H1 (cell line): ENCODE measurements at regions not wholly inside any gene's neighbourhood (a gene's known extent, or its start where the extent isn't known, plus 50 kb on each side); places are given as distances from the start of the nearest gene placed in this dataset.

Experiments used
- CTCF ChIA-PET: fragments of 300-600 bp; sonication (Branson Sonifier 250); formaldehyde crosslinking; loops from one replicate; lab custom pipeline; 2021; ENCODE audit not compliant: partially characterized antibody; lab: Charles Lee
- POLR2A ChIA-PET: fragments of 300-600 bp; sonication (Branson Sonifier 250); formaldehyde crosslinking; loops from one replicate; lab custom pipeline; 2021; ENCODE audit warnings: inconsistent platforms; ENCODE audit not compliant: partially characterized antibody; lab: Charles Lee
- DNase-seq, 2 experiments: peaks; one replicate each; pipeline versions ENCODE4 v3.0.0 to v3.0.0-alpha.2; 2010 to 2022; ENCODE audit warnings: low spot score in 2 of 2, low read depth in 1 of 2, mixed read lengths in 1 of 2
- FAIRE-seq: peaks from 2 replicates; lab custom pipeline; 2011; peaks lifted over from hg19 to GRCh38; lab: Jason Lieb, UNC
- H2AFZ ChIP-seq: 2 replicates; pipeline ENCODE4 v1.8.1; 2012; ENCODE audit warnings: low read length, inconsistent platforms
- H2AK5ac ChIP-seq: 2 replicates; pipeline ENCODE4 v1.6.1; 2013; ENCODE audit warnings: low read depth, low read length
- H2BK120ac ChIP-seq: replicated peaks from 2 replicates; pipeline ENCODE3; 2013; ENCODE audit warnings: low read depth, low read length, inconsistent platforms
- H2BK12ac ChIP-seq: 2 replicates; pipeline ENCODE4 v1.6.1; 2013; ENCODE audit warnings: low read depth, low read length
- H2BK15ac ChIP-seq: 2 replicates; pipeline ENCODE4 v1.6.1; 2013; ENCODE audit warnings: low read length
- H2BK20ac ChIP-seq: 2 replicates; pipeline ENCODE4 v1.6.1; 2013; ENCODE audit warnings: low read length
- H2BK5ac ChIP-seq: 2 replicates; pipeline ENCODE4 v1.6.1; 2013; ENCODE audit warnings: low read depth, low read length
- H3K14ac ChIP-seq: 2 replicates; pipeline ENCODE4 v1.6.1; 2013; ENCODE audit warnings: inconsistent platforms; ENCODE audit not compliant: insufficient read length
- H3K18ac ChIP-seq: 2 replicates; pipeline ENCODE4 v1.6.1; 2013; ENCODE audit warnings: low read length; ENCODE audit errors: extremely low read depth
- H3K23ac ChIP-seq: 2 replicates; pipeline ENCODE4 v1.6.1; 2013; ENCODE audit warnings: inconsistent platforms; ENCODE audit not compliant: insufficient read length
- H3K23me2 ChIP-seq: 2 replicates; pipeline ENCODE4 v1.6.1; 2013; ENCODE audit warnings: low read depth, low read length
- H3K27ac ChIP-seq: 2 replicates; pipeline ENCODE4 v1.6.1; 2011; ENCODE audit warnings: low read depth, low read length, inconsistent platforms
- H3K27me3 ChIP-seq, 4 experiments: replicated peaks in 1 of 4; 1 replicate in 1 of 4; 2 replicates in 3 of 4; pipeline versions ENCODE4 v1.6.1 to v1.8.1; 2011 to 2013; ENCODE audit warnings: low read length in 3 of 4, mild to moderate bottlenecking in 3 of 4, inconsistent platforms in 2 of 4, mixed read lengths in 2 of 4, moderate library complexity in 1 of 4; ENCODE audit not compliant: control insufficient read depth in 3 of 4, insufficient read depth in 3 of 4; ENCODE audit errors: extremely low read depth in 1 of 4
- H3K36me3 ChIP-seq, 4 experiments: 2 replicates each; pipeline versions ENCODE4 v1.6.1 to v1.8.1; 2011 to 2013; ENCODE audit warnings: mild to moderate bottlenecking in 4 of 4, low read length in 3 of 4, moderate library complexity in 2 of 4, control low read depth in 1 of 4, inconsistent platforms in 1 of 4; ENCODE audit not compliant: insufficient read depth in 4 of 4, control insufficient read depth in 2 of 4
- H3K4ac ChIP-seq: replicated peaks from 2 replicates; pipeline ENCODE3; 2013; ENCODE audit warnings: low read length, low read depth, mixed read lengths, inconsistent platforms; ENCODE audit not compliant: insufficient read length
- H3K4me1 ChIP-seq, 4 experiments: replicated peaks in 1 of 4; 1 replicate in 1 of 4; 2 replicates in 3 of 4; pipeline versions ENCODE4 v1.6.1 to v1.8.1; 2011 to 2013; ENCODE audit warnings: low read length in 3 of 4, inconsistent platforms in 2 of 4, mixed read lengths in 1 of 4; ENCODE audit not compliant: insufficient read depth in 4 of 4, control insufficient read depth in 3 of 4
- H3K4me2 ChIP-seq, 2 experiments: 2 replicates each; pipeline versions ENCODE4 v1.6.1 to v1.8.1; 2011 to 2013; ENCODE audit warnings: low read depth in 2 of 2, low read length in 2 of 2, control low read depth in 1 of 2, inconsistent platforms in 1 of 2, mild to moderate bottlenecking in 1 of 2; ENCODE audit not compliant: insufficient read depth in 1 of 2
- H3K4me3 ChIP-seq, 4 experiments: fragments of 200-600, 300-600 bp in 1 of 4; sonication (generic), shearing (Covaris generic), sonication (Bioruptor Twin) in 1 of 4; 2 replicates each; pipeline versions ENCODE4 v1.5.1 to v1.8.1; 2011 to 2016; ENCODE audit warnings: low read length in 4 of 4, low read depth in 3 of 4, control low read depth in 2 of 4, inconsistent platforms in 2 of 4, mild to moderate bottlenecking in 2 of 4, mixed read lengths in 1 of 4, moderate library complexity in 1 of 4; ENCODE audit not compliant: insufficient read depth in 2 of 4; ENCODE audit errors: extremely low read depth in 1 of 4
- H3K56ac ChIP-seq: replicated peaks from 2 replicates; pipeline ENCODE3; 2013; ENCODE audit warnings: low read depth, mild to moderate bottlenecking, mixed read lengths, low read length, inconsistent platforms; ENCODE audit not compliant: insufficient read length
- H3K79me1 ChIP-seq: 2 replicates; pipeline ENCODE4 v1.6.1; 2013; ENCODE audit warnings: low read depth, low read length, control low read depth
- H3K79me2 ChIP-seq, 2 experiments: 2 replicates each; pipeline versions ENCODE4 v1.6.1 to v1.8.1; 2012 to 2013; ENCODE audit warnings: low read length in 2 of 2, mild to moderate bottlenecking in 2 of 2, inconsistent platforms in 1 of 2; ENCODE audit not compliant: insufficient read depth in 2 of 2, control insufficient read depth in 1 of 2
- H3K9ac ChIP-seq, 4 experiments: replicated peaks in 1 of 4; 1 replicate in 1 of 4; 2 replicates in 3 of 4; pipeline versions ENCODE4 v1.6.1 to v1.8.1; 2011 to 2013; ENCODE audit warnings: low read depth in 3 of 4, low read length in 3 of 4, control low read depth in 2 of 4, mild to moderate bottlenecking in 2 of 4, moderate library complexity in 2 of 4, inconsistent platforms in 1 of 4; ENCODE audit errors: extremely low read depth in 1 of 4
- H3K9me3 ChIP-seq, 2 experiments: 2 replicates each; pipeline versions ENCODE4 v1.6.1 to v1.8.1; 2012 to 2013; ENCODE audit warnings: mild to moderate bottlenecking in 2 of 2, moderate library complexity in 2 of 2, control low read depth in 1 of 2, inconsistent platforms in 1 of 2, low read depth in 1 of 2, low read length in 1 of 2, mixed read lengths in 1 of 2; ENCODE audit not compliant: insufficient read depth in 2 of 2
- H4K20me1 ChIP-seq, 2 experiments: replicated peaks in 1 of 2; 2 replicates each; pipeline versions ENCODE3 to v1.8.1; 2011 to 2013; ENCODE audit warnings: inconsistent platforms in 2 of 2, low read length in 2 of 2, mild to moderate bottlenecking in 1 of 2; ENCODE audit not compliant: insufficient read depth in 2 of 2, control insufficient read depth in 1 of 2
- H4K5ac ChIP-seq: 2 replicates; pipeline ENCODE4 v1.6.1; 2013; ENCODE audit warnings: low read length, low read depth, mixed read lengths, inconsistent platforms; ENCODE audit not compliant: insufficient read length
- H4K8ac ChIP-seq: 2 replicates; pipeline ENCODE4 v1.8.0; 2013; ENCODE audit warnings: mild to moderate bottlenecking, moderate library complexity, low read length, inconsistent platforms; ENCODE audit not compliant: insufficient read depth; ENCODE audit errors: extremely low read depth
- H4K91ac ChIP-seq: replicated peaks from 2 replicates; pipeline ENCODE3; 2013; ENCODE audit warnings: low read length, mixed read lengths, inconsistent platforms; ENCODE audit not compliant: insufficient read length
- ATF3 ChIP-seq: IDR thresholded peaks from 2 replicates; pipeline ENCODE4 v1.6.1; 2011; ENCODE audit warnings: low read depth, mild to moderate bottlenecking, low read length; ENCODE audit not compliant: insufficient read depth
- BCL11A ChIP-seq, 2 experiments: IDR thresholded peaks; one replicate each; pipeline ENCODE4 v1.6.1; 2011; ENCODE audit warnings: low read depth in 2 of 2, low read length in 2 of 2, mild to moderate bottlenecking in 2 of 2
- CBX8 ChIP-seq: fragments of 300-800, 300-1000 bp; sonication (generic); IDR thresholded peaks from 2 replicates; pipeline ENCODE4 v1.7.1; 2016; ENCODE audit warnings: low read depth, low read length, borderline replicate concordance
- E2F6 ChIP-seq: IDR thresholded peaks from 2 replicates; pipeline ENCODE4 v1.6.1; 2012; ENCODE audit warnings: inconsistent platforms
- EGR1 ChIP-seq: IDR thresholded peaks from 2 replicates; pipeline ENCODE4 v1.6.1; 2011; ENCODE audit warnings: low read depth, low read length, borderline replicate concordance
- JUND ChIP-seq: IDR thresholded peaks from 2 replicates; pipeline ENCODE4 v1.6.1; 2011; ENCODE audit warnings: mild to moderate bottlenecking, improper control_type of control experiment, low read length
- KDM5A ChIP-seq: fragments of 200-600 bp; IDR thresholded peaks from 2 replicates; pipeline ENCODE4 v1.7.1; 2012; ENCODE audit warnings: mild to moderate bottlenecking, low read length, inconsistent platforms, mixed read lengths
- RFX5 ChIP-seq: IDR thresholded peaks from 2 replicates; pipeline ENCODE4 v1.6.1; 2011; ENCODE audit warnings: low read depth, low read length, improper control_type of control experiment, borderline replicate concordance
- RXRA ChIP-seq: IDR thresholded peaks from 2 replicates; pipeline ENCODE4 v1.6.1; 2011; ENCODE audit warnings: low read depth, mild to moderate bottlenecking, low read length, moderate library complexity; ENCODE audit not compliant: insufficient read depth
- SIRT6 ChIP-seq: IDR thresholded peaks from one replicate; pipeline ENCODE4 v1.7.1; 2012; ENCODE audit warnings: low read length, inconsistent platforms
- SP2 ChIP-seq: IDR thresholded peaks from 2 replicates; pipeline ENCODE4 v1.6.1; 2012; ENCODE audit warnings: mild to moderate bottlenecking, low read length, inconsistent platforms
- USF2 ChIP-seq: IDR thresholded peaks from 2 replicates; pipeline ENCODE4 v1.6.1; 2011; ENCODE audit warnings: low read length, improper control_type of control experiment
- ZNF274 ChIP-seq: IDR thresholded peaks from 2 replicates; pipeline ENCODE4 v1.7.0; 2012; ENCODE audit warnings: low read length, borderline replicate concordance; ENCODE audit errors: extremely low read depth
- WGBS, 2 experiments: shearing (Covaris generic) in 1 of 2; methylation state at CpG; one replicate each; pipeline versions ENCODE4 v1.1.6 to v1.1.7; 2013 to 2015; ENCODE audit warnings: low lambda C conversion rate in 2 of 2, mixed read lengths in 2 of 2, inconsistent platforms in 1 of 2, low coverage in 1 of 2, missing lambda C conversion rate in 1 of 2; ENCODE audit not compliant: insufficient replicate concordance in 2 of 2, insufficient coverage in 1 of 2, insufficient read length in 1 of 2; ENCODE audit errors: extremely low coverage in 1 of 2, missing lambda C conversion rate in 1 of 2; 5-methylcytosine and 5-hydroxymethylcytosine counted together

- H4K5ac ChIP-seq: no peak overlapping the region
- no peak overlapping the region for H2BK5ac ChIP-seq
- no peak overlapping the region for H2BK20ac ChIP-seq
- no peak overlapping the region for H2AFZ ChIP-seq
- no peak overlapping the region for H3K4me2 ChIP-seq
- 93% methylated on average over 2 of the region's 2 CpGs; no CpG with 5 or more reads in 1 of the 2 experiments for WGBS, 2 experiments
- no peaks in the 10 kb centered on the region for H3K4me1 ChIP-seq
- DNase-seq (no peak), FAIRE-seq (no peak)
- no peak overlapping the region for H4K91ac ChIP-seq
- H3K4me3 ChIP-seq: no peak overlapping the region
- H4K20me1 ChIP-seq: no peaks in the 10 kb centered on the region
- no peak overlapping the region for H3K14ac ChIP-seq
- H3K9me3 ChIP-seq: no peaks in the 10 kb centered on the region
- H3K23me2 ChIP-seq: no peaks in the 10 kb centered on the region
- H3K23ac ChIP-seq: no peak overlapping the region
- H2BK15ac ChIP-seq: no peak overlapping the region
- H3K36me3 ChIP-seq: no peaks in the 10 kb centered on the region
- H3K27ac ChIP-seq: no peak overlapping the region
- POLR2A ChIA-PET: no interaction called here
- no peaks in the 10 kb centered on the region for H3K27me3 ChIP-seq
- H3K79me1 ChIP-seq: no peaks in the 10 kb centered on the region
- no peak overlapping the region for H3K9ac ChIP-seq
- CTCF ChIA-PET: interaction anchor here (0.9 kb wide), 1 partner anchor 73 kb away, joined by 3 read pairs; no protein-coding TSS in a partner anchor
- H4K8ac ChIP-seq: no peak overlapping the region
- no peaks in the 10 kb centered on the region for H3K79me2 ChIP-seq
- H3K4ac ChIP-seq: no peak overlapping the region
- H2AK5ac ChIP-seq: no peak overlapping the region
- H3K18ac ChIP-seq: no peak overlapping the region
- H2BK12ac ChIP-seq: no peak overlapping the region
- H3K56ac ChIP-seq: no peak overlapping the region
- H2BK120ac ChIP-seq: no peak overlapping the region
- TF ChIP-seq SP2 (no peak), SIRT6 (no peak), E2F6 (no peak), CBX8 (no peak), RFX5 (no peak), USF2 (no peak), JUND (no peak), RXRA (no peak), KDM5A (no peak), ZNF274 (no peak), BCL11A (IDR thresholded peaks at IDR 0.05; ENCODE audit: low read depth in 2 of 2, low read length in 2 of 2) (no peak), EGR1 (no peak), ATF3 (no peak)
Observed at GRCh38 chr3:147311716-147312115, 94.6 kb downstream of the ZIC4 start.
